ENCODE measurements at regions not wholly inside any gene's neighbourhood (a gene's known extent, or its start where the extent isn't known, plus 50 kb on each side); places are given as distances from the start of the nearest gene placed in this dataset.
"Not testable (repeated sequence)": the region's sequence is repeated elsewhere in the genome, so short reads cannot be mapped to it uniquely, and the experiment has no call there.

- no peak for DNase-seq (ENCODE audit: low spot score)
- no peak for ATAC-seq
Measured at GRCh38 chr5:67817652-67818051, 397.9 kb upstream of the PIK3R1 start.

GRCh38 chr5:67816456-67816855 is 399.1 kb upstream of the PIK3R1 start:
- ATAC-seq = peak; percentile 2
- no peak for DNase-seq (ENCODE audit: low spot score)

- DNase-seq (ENCODE audit: low spot score) (peak; percentile 88), ATAC-seq (peak; percentile 83)
Measured at GRCh38 chr5:67815455-67816391, 399.8 kb upstream of the PIK3R1 start.

GRCh38 chr5:67814569-67815311 is 400.8 kb upstream of the PIK3R1 start:
- DNase-seq (ENCODE audit: low spot score) (no peak), ATAC-seq (no peak)

- no peak for DNase-seq (ENCODE audit: low spot score)
- ATAC-seq = no peak
Measured at GRCh38 chr5:67813877-67814539, 401.5 kb upstream of the PIK3R1 start.

GRCh38 chr5:67809589-67809988 is 406.0 kb upstream of the PIK3R1 start:
- ATAC-seq = no peak
- DNase-seq (ENCODE audit: low spot score) = peak; percentile 46

- DNase-seq (ENCODE audit: low spot score) = peak; percentile 73
- ATAC-seq = peak; percentile 86
Measured at GRCh38 chr5:67808340-67808739, 407.2 kb upstream of the PIK3R1 start.

GRCh38 chr5:67807439-67807888 is 408.1 kb upstream of the PIK3R1 start:
- ATAC-seq = peak; percentile 24
- DNase-seq (ENCODE audit: low spot score) = no peak

GRCh38 chr5:67806654-67807438 is 408.7 kb upstream of the PIK3R1 start:
- ATAC-seq = peak; percentile 28

GRCh38 chr5:67805666-67806348 is 409.7 kb upstream of the PIK3R1 start:
- ATAC-seq (no peak), DNase-seq (ENCODE audit: low spot score) (no peak)

More at GRCh38 chr5:67806654-67807438, 408.7 kb upstream of the PIK3R1 start:
- no peak for DNase-seq (ENCODE audit: low spot score)

GRCh38 chr5:67802766-67803165 is 412.8 kb upstream of the PIK3R1 start:
- no peak for DNase-seq (ENCODE audit: low spot score)

GRCh38 chr5:67799732-67800234 is 415.8 kb upstream of the PIK3R1 start:
- DNase-seq (ENCODE audit: low spot score) (peak; percentile 46), ATAC-seq (peak; percentile 56)

More at GRCh38 chr5:67802766-67803165, 412.8 kb upstream of the PIK3R1 start:
- ATAC-seq = no peak

- DNase-seq (ENCODE audit: low spot score); ATAC-seq: not testable (repeated sequence)
Measured at GRCh38 chr5:67798470-67798869, 417.1 kb upstream of the PIK3R1 start.

GRCh38 chr5:67795781-67796477 is 419.6 kb upstream of the PIK3R1 start:
- DNase-seq (ENCODE audit: low spot score) = no peak
- ATAC-seq = peak; percentile 52

GRCh38 chr5:67793966-67794365 is 421.6 kb upstream of the PIK3R1 start:
- no peak for ATAC-seq
- no peak for DNase-seq (ENCODE audit: low spot score)

GRCh38 chr5:67793418-67793817 is 422.1 kb upstream of the PIK3R1 start:
- no peak for DNase-seq (ENCODE audit: low spot score)

GRCh38 chr5:67792891-67793290 is 422.7 kb upstream of the PIK3R1 start:
- DNase-seq (ENCODE audit: low spot score) (peak; percentile 88), ATAC-seq (peak; percentile 76)

More at GRCh38 chr5:67793418-67793817, 422.1 kb upstream of the PIK3R1 start:
- peak; percentile 41 for ATAC-seq

GRCh38 chr5:67790390-67790789 is 425.2 kb upstream of the PIK3R1 start:
- ATAC-seq (no peak), DNase-seq (ENCODE audit: low spot score) (no peak)
